G401 (cell line): ENCODE measurements at regions not wholly inside any gene's neighbourhood (a gene's known extent, or its start where the extent isn't known, plus 50 kb on each side); places are given as distances from the start of the nearest gene placed in this dataset.
A peak's percentile ranks its signal among the peaks of the same experiment; 100 is the strongest.

ENCODE experiments used
- DNase-seq: peaks from one replicate; pipeline ENCODE4 v3.0.0-alpha.2; 2015; ENCODE audit warnings: low spot score
- in situ Hi-C: cut with HindIII; loops from 2 replicates; pipeline ENCODE4 v1.10.0; 2016; ENCODE audit warnings: low sequenced_read_pairs, mixed read lengths

GRCh38 chr10:110409926-110410325 is 87.8 kb upstream of the DUSP5 start:
- DNase-seq: no peak
- in situ Hi-C loops: no loop called here

- in situ Hi-C loops: no loop called here
- DNase-seq: no peak
These were observed 87.2 kb upstream of the DUSP5 start for GRCh38 chr10:110410329-110411046.

- in situ Hi-C loops: no loop called here
- DNase-seq: peak; percentile 52
These were observed 86.7 kb upstream of the DUSP5 start for GRCh38 chr10:110411047-110411410.

GRCh38 chr10:110413049-110413783 is 84.5 kb upstream of the DUSP5 start:
- in situ Hi-C loops: no loop called here
- DNase-seq: peak; percentile 43

- DNase-seq: peak; percentile 33
- in situ Hi-C loops: no loop called here
These were observed 83.7 kb upstream of the DUSP5 start for GRCh38 chr10:110413903-110414547.

DNA sequence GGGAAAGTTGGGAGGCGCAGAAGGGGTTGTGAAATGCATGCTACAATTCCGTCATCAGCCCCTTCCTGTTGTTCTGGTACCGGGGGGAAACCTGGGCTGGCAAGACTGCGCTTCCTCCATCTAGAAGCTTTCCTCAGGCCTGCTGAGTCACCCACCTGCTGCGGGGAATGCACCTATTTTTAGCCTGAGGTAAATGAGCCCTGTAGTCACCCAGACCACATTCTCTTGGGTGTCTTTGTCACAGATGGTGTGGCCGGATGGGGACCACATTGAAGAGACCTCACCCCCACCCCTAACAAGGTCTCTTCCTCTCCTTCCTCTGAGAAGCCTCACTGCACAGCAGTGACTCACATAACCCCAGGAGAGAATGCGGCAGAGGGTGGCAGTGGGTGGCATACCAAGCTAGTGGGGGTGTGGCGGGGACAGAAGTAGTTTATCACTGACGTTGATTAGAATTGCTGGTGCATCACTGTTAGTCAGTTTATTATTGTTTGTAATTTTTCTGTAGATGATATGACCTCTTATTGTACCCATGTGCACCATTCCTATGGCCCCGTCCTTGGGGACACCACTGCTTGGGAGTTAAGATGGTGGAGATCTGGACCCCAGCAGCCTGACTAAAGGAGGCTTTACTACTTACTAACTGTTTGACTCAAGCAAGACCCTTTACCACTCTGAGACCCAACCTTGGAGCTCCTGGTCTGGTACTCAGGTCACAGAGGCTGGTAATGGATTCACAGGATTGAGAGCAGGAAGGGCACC is 83.0 kb upstream of the DUSP5 start:
- peak; percentile 30 for DNase-seq
- in situ Hi-C loops: no loop called here

DNA sequence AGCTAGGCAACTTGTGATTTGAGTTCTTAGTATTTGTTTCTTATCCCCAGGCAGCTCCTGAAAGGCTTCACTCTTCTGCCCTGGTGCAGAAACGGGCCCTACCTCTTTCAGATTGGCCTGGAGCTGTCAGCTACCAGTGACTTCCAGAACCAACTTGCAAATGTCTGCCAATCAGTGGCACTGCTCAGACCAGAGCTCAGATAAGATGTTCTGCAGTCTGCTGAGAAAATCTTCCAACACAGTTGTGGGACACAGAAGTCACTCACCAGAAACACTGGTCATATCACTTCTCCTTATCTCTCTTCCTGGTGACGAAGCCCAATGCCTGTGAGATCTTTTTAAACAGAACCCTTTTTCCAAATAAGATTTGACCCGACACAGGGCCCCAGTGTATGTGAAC is 81.9 kb upstream of the DUSP5 start:
- no peak for DNase-seq
- in situ Hi-C loops: no loop called here

DNA sequence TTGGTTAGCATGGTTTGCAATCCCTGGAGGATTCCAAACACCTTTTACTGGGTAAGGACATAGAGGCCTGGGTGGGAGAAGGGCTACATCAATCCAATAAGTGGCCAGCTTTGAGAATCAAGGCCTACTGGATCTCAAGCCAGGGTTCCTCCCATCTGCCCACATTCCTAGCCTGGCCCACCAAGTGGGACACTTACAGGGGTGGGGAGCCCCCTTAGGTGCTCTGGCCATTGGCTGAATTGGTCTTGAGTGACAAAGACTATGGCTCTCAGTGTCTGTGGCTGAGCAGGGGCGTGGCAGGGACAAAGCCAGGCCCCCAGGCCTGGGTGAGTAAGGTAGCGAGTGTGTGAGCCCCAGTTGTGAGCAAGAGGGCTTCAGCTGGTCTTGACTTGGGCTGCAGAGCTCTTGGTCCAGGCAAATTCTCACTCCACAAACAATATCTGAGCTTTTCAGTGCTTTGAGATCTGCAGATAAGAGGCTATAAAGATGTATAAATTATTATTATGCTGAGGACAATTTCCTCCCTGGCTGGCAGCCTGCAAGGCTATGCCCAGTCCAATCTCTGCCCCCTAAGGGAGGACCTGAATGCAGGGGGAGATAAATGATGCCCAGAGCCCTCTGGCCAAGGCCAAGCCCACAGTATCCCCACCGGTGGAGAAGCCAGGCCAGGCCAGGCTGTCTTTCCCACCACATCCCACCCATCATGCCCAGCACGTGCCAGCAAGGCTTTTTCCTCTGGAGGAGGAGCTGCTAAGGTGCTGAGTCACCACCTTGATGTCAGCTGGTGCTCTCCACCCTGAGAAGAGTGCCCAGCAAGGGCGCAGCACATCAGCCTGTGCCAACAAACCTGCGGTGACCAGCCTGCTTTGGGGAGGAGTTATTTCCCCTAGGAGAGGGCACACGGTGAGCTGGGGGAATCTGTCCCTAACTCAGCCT is 80.7 kb upstream of the DUSP5 start:
- in situ Hi-C loops: no loop called here
- no peak for DNase-seq

DNA sequence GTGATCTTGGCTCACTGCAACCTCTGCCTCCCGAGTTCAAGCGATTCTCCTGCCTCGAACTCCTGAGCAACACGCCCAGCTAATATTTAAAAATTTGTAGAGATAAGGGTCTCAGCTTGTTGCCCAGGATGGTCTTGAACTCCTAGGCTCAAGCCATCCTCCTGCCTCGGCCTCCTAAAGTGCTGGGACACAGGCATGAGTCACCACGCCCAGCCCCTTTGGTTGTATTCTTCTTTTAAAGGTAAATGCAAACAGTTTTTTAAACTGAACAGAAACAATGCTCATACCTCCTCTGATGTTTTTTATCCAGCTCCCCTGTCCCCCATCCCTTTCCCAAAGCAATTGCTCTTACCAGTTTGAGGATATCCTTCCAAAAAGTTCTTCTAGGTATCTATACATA is 79.5 kb upstream of the DUSP5 start:
- no peak for DNase-seq
- in situ Hi-C loops: no loop called here

DNA sequence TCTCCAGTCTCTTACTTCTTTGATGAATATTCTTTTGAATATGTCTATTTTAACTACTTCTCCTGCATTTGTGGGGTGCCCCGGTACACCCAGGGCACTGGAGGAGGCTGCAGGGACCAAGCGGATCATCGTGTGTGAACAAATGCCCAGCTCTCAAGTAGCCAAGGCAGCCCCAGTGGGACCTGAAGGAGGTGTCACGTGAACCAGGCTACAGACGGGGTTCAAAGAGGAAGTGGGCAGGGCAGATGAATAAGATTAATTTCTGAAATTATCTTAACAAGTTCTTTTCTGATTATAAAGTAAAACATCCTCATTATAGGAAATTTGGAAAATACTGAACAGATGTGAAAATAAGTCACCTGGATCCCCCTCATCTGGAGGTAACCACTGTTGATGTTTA is 78.4 kb upstream of the DUSP5 start:
- no peak for DNase-seq
- in situ Hi-C loops: no loop called here

- in situ Hi-C loops: no loop called here
These were observed 77.1 kb upstream of the DUSP5 start for GRCh38 chr10:110420401-110421193.

DNA sequence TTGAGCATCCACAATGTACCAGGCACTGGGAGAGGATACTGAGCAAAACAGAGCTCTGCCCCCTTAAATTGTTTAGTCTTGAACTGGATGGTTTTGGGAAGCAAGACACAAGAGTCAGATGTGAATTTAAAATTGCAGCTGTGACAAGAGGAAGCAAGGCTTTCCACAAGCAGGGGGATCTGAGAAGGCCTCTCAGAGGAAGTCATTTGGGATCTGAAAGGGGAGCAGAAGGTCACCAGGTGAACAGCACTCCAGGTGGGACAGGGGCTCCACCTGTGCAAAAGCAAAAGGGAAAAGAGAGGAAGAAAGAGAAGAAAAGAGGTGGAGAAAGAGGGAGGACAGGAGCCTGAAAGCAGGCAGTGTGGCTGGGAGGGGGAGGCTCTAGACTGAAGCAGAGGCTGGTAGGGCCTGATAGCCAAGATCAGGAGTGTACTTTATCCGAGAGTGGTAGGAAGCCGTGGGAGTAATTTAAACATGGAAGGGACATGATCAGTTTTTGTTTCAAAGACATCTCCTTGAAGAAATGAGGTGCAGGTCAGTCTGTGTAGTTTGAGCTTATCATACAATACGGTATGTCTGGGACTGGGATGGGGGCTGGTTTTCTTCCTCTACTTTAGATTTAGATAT is 76.1 kb upstream of the DUSP5 start:
- DNase-seq: no peak
- in situ Hi-C loops: no loop called here

More at GRCh38 chr10:110420401-110421193, 77.1 kb upstream of the DUSP5 start:
- DNase-seq: peak; percentile 81

GRCh38 chr10:110422548-110422947 is 75.2 kb upstream of the DUSP5 start:
- in situ Hi-C loops: no loop called here
- DNase-seq: no peak

- in situ Hi-C loops: no loop called here
These were observed 74.1 kb upstream of the DUSP5 start for GRCh38 chr10:110423650-110424049.

GRCh38 chr10:110425684-110426293 is 71.9 kb upstream of the DUSP5 start:
- in situ Hi-C loops: no loop called here
- no peak for DNase-seq

More at GRCh38 chr10:110423650-110424049, 74.1 kb upstream of the DUSP5 start:
- no peak for DNase-seq

GRCh38 chr10:110426294-110427181 is 71.2 kb upstream of the DUSP5 start:
- in situ Hi-C loops: no loop called here
- no peak for DNase-seq
